ENCODE measurements at regions not wholly inside any gene's neighbourhood (a gene's known extent, or its start where the extent isn't known, plus 50 kb on each side); places are given as distances from the start of the nearest gene placed in this dataset.

GRCh38 chr18:78688249-78688648 is 291.4 kb upstream of the SALL3 start:
- Histone ChIP-seq H3K36me3 (ENCODE audit: insufficient read depth, low read length) (no peaks in the 10 kb centered on the region), H3K79me2 (replicated peaks; ENCODE audit: insufficient read depth, low read length) (no peaks in the 10 kb centered on the region), H3K9me3 (ENCODE audit: low read length) (no peaks in the 10 kb centered on the region), H3F3A (ENCODE audit: insufficient read depth, low read length, poor library complexity, severe bottlenecking) (no peaks in the 10 kb centered on the region), H3K9me2 (ENCODE audit: insufficient read depth, low read length) (no peaks in the 10 kb centered on the region), H3K27me3 (ENCODE audit: insufficient read depth, low read depth, low read length) (no peaks in the 10 kb centered on the region), H4K20me1 (ENCODE audit: insufficient read depth) (no peaks in the 10 kb centered on the region), H2AFZ (ENCODE audit: low read depth, low read length) (no peak overlapping the region), H3K27ac (ENCODE audit: low read length) (no peak overlapping the region), H3K4me2 (ENCODE audit: low read length) (no peak overlapping the region), H3K9ac (ENCODE audit: low read length) (no peak overlapping the region), H3K4me3 (ENCODE audit: low read length) (no peak overlapping the region)
- TF ChIP-seq RAD21 (conservative IDR thresholded peaks at IDR 0.05) (no peak), REST (IDR thresholded peaks at IDR 0.05; ENCODE audit: borderline replicate concordance) (no peak), EZH2 (IDR thresholded peaks at IDR 0.05; ENCODE audit: borderline replicate concordance, insufficient read depth, low read length, poor library complexity, severe bottlenecking) (no peak), TAF1 (IDR thresholded peaks at IDR 0.05; ENCODE audit: low read depth) (no peak)

- H3K9ac ChIP-seq (ENCODE audit: low read length) = no peak overlapping the region
- H3F3A ChIP-seq (ENCODE audit: insufficient read depth, low read length, poor library complexity, severe bottlenecking) = no peaks in the 10 kb centered on the region
- no peak overlapping the region for H3K27ac ChIP-seq (ENCODE audit: low read length)
- H3K4me2 ChIP-seq (ENCODE audit: low read length) = no peak overlapping the region
- H3K9me2 ChIP-seq (ENCODE audit: insufficient read depth, low read length) = no peaks in the 10 kb centered on the region
- no peak overlapping the region for H3K4me3 ChIP-seq (ENCODE audit: low read length)
- no peaks in the 10 kb centered on the region for H3K27me3 ChIP-seq (ENCODE audit: insufficient read depth, low read depth, low read length)
- TF ChIP-seq POLR2AphosphoS5 (IDR thresholded peaks at IDR 0.05) (no peak), MXI1 (conservative IDR thresholded peaks at IDR 0.05; ENCODE audit: poor library complexity, severe bottlenecking) (no peak), TAF1 (IDR thresholded peaks at IDR 0.05; ENCODE audit: low read depth) (no peak), CTCF (IDR thresholded peaks at IDR 0.05; ENCODE audit: poor library complexity, severe bottlenecking) (no peak)
- no peak overlapping the region for H2AFZ ChIP-seq (ENCODE audit: low read depth, low read length)
- no peaks in the 10 kb centered on the region for H3K79me2 ChIP-seq (replicated peaks; ENCODE audit: insufficient read depth, low read length)
- no peaks in the 10 kb centered on the region for H3K9me3 ChIP-seq (ENCODE audit: low read length)
- H4K20me1 ChIP-seq (ENCODE audit: insufficient read depth) = no peaks in the 10 kb centered on the region
- no peaks in the 10 kb centered on the region for H3K36me3 ChIP-seq (ENCODE audit: insufficient read depth, low read length)
Measured at GRCh38 chr18:78688916-78689315, 290.7 kb upstream of the SALL3 start.

- Histone ChIP-seq H3K9ac (ENCODE audit: low read length) (no peak overlapping the region), H3K9me3 (ENCODE audit: low read length) (no peaks in the 10 kb centered on the region), H2AFZ (ENCODE audit: low read depth, low read length) (no peak overlapping the region), H3K27me3 (ENCODE audit: insufficient read depth, low read depth, low read length) (no peaks in the 10 kb centered on the region), H3F3A (ENCODE audit: insufficient read depth, low read length, poor library complexity, severe bottlenecking) (no peaks in the 10 kb centered on the region), H3K27ac (ENCODE audit: low read length) (no peak overlapping the region), H3K4me2 (ENCODE audit: low read length) (no peak overlapping the region), H4K20me1 (ENCODE audit: insufficient read depth) (no peaks in the 10 kb centered on the region), H3K79me2 (replicated peaks; ENCODE audit: insufficient read depth, low read length) (no peaks in the 10 kb centered on the region), H3K4me3 (ENCODE audit: low read length) (no peak overlapping the region), H3K9me2 (ENCODE audit: insufficient read depth, low read length) (no peaks in the 10 kb centered on the region), H3K36me3 (ENCODE audit: insufficient read depth, low read length) (no peaks in the 10 kb centered on the region)
- TF ChIP-seq EZH2 (IDR thresholded peaks at IDR 0.05; ENCODE audit: borderline replicate concordance, insufficient read depth, low read length, poor library complexity, severe bottlenecking) = no peak
- no peak for TF ChIP-seq RAD21 (conservative IDR thresholded peaks at IDR 0.05)
- no peak for TF ChIP-seq MXI1 (conservative IDR thresholded peaks at IDR 0.05; ENCODE audit: poor library complexity, severe bottlenecking)
- no peak for TF ChIP-seq CTCF (IDR thresholded peaks at IDR 0.05; ENCODE audit: poor library complexity, severe bottlenecking)
- no peak for TF ChIP-seq REST (IDR thresholded peaks at IDR 0.05; ENCODE audit: borderline replicate concordance)
- TF ChIP-seq SMC3 (conservative IDR thresholded peaks at IDR 0.05; ENCODE audit: poor library complexity) = no peak
Measured at GRCh38 chr18:78689606-78690005, 290.0 kb upstream of the SALL3 start.
